ENCODE measurements at regions not wholly inside any gene's neighbourhood (a gene's known extent, or its start where the extent isn't known, plus 50 kb on each side); places are given as distances from the start of the nearest gene placed in this dataset.
"Not testable (repeated sequence)": the region's sequence is repeated elsewhere in the genome, so short reads cannot be mapped to it uniquely, and the experiment has no call there.

- DNase-seq (ENCODE audit: low spot score), result no peak
These were observed 116.7 kb downstream of the SOX4 start for GRCh38 chr6:21710216-21710615.

DNA sequence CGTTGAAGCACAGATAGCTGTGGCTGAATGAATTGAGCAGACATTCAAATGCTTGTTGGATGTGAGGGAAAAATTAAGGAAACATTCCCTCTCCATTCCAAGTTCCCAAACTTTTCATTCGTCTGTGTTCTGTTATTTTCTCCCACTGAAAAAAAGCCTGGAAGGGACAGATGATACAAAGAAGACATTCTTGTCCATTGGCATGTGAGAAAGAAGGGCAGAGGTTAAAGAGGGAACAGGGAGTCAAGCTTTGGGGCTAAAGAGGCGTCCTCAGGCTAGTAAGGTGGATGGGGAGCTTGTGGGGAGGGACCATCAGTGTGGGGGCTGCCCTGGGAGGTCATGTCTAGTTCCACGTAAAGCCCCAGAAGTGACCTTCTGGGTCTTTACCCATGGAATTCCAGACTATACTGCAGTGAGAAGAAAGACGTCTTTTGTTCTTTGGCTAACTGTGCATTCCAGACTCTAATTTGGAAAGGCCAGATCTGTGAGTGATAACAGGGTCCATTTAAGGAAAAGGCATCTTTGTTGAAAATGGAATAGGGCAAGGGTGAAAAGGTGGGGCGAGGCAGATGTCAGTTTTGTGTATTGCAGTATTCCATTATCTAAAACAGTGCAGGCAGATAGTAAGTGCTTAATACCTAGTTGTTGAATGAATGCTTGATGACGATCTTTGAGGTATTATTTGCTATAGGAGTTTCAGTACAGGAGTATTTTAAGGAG is 117.5 kb downstream of the SOX4 start:
- DNase-seq (ENCODE audit: low spot score), result no peak

DNA sequence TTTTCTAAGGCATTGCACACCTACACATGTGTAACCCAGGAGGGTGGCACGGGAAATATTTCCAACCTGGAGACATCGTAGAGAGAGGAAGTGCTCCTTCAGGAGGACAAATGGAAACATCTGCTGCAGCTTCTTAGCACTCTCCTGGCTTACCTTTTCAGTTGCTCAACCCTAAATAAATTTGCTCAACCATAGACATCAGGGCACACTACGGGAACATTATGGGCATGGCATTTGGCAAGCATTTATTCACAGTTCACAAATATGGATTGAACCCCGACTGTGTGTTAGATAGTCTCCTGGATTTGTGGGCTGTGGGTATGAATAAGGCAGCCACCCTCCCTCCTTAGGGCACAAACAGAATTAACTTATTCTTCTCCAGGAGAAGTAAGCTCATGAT is 118.7 kb downstream of the SOX4 start:
- no peak for DNase-seq (ENCODE audit: low spot score)

GRCh38 chr6:21713481-21713880 is 119.9 kb downstream of the SOX4 start:
- DNase-seq (ENCODE audit: low spot score), result no peak

DNA sequence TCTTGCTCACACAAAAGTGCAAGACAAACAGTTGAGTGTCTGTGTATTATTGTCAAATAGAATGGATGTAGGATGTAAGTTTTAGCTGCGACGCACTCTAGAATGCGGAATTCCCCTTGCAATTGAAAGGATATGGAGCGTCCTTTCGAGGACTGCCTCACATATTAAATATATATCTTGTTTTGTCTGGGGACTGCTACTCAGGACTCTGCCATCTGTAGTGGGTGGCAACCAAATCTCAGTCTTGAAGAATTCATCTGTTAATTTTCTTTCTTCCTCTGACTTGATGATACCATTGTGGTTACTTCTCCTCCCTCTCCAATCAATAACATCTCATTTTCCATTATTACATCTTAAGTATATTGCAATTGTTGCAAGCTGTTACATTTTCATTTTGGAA is 121.6 kb downstream of the SOX4 start:
- DNase-seq (ENCODE audit: low spot score), result no peak

GRCh38 chr6:21722510-21722909 is 129.0 kb downstream of the SOX4 start:
- no peak for DNase-seq (ENCODE audit: low spot score)

DNA sequence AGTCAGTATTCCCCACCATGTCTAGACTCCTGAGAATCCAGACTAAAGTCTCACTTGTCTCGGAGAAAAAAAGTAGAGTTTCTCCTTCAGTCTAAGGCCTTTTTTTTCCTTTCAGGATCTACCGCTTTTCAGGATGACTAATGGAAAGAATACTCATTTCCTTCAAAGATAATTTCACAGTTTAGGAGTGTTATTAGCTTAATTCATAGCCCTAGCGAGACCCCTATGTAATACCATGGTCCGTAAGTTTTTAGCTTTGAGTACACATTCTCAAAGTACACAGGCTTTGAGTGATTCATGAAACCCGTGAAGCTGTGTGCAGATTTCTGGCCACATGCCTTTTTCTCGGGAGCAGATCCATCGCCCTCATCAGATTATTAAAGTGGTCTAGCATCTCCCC is 133.1 kb downstream of the SOX4 start:
- DNase-seq (ENCODE audit: low spot score), result no peak

GRCh38 chr6:21728141-21728540 is 134.6 kb downstream of the SOX4 start:
- no peak for DNase-seq (ENCODE audit: low spot score)

DNA sequence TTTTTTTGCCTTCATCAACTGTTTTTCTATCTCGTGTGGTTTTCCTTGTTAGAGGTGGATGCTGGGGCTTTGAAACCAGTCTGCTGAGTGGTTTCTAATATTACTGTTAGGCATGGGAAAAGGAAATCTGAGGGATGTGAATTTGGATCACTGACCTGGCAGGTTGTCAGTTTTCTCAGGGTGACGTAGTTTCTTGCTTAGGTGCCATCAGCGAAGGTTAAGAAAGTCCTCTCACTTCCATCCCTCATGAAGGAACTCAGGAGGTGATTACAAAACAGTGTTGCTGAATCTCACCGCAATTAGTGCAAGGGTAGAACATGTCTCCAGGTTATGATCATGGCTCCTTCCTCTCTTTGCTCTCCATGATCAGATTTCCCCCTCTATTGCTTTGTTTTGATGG is 135.9 kb downstream of the SOX4 start:
- DNase-seq (ENCODE audit: low spot score), result no peak

GRCh38 chr6:21730533-21730932 is 137.0 kb downstream of the SOX4 start:
- DNase-seq (ENCODE audit: low spot score), result no peak

- no peak for DNase-seq (ENCODE audit: low spot score)
These were observed 138.0 kb downstream of the SOX4 start for GRCh38 chr6:21731411-21732031.

- not testable (repeated sequence) for DNase-seq (ENCODE audit: low spot score)
These were observed 138.6 kb downstream of the SOX4 start for GRCh38 chr6:21732032-21732730.

- no peak for DNase-seq (ENCODE audit: low spot score)
These were observed 139.2 kb downstream of the SOX4 start for GRCh38 chr6:21732731-21733130.

DNA sequence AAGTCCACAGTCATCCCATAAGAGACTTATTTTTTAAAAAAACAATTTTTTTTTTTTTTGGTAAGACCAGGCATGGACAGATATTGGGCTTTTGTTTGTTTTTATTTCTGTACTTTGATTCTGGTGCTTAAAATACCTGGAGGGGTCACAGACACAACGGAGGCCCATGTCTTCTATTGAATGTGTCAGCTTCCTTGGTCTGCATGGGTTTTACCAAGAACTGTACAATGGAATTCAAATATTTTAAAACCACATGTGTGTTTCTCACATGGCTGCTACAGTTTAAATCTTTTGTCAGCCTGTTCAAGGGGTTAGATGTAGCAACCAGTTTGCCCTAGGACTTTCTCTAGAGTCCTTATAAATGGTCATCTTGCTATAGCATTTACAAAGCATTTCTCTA is 139.8 kb downstream of the SOX4 start:
- no peak for DNase-seq (ENCODE audit: low spot score)

DNA sequence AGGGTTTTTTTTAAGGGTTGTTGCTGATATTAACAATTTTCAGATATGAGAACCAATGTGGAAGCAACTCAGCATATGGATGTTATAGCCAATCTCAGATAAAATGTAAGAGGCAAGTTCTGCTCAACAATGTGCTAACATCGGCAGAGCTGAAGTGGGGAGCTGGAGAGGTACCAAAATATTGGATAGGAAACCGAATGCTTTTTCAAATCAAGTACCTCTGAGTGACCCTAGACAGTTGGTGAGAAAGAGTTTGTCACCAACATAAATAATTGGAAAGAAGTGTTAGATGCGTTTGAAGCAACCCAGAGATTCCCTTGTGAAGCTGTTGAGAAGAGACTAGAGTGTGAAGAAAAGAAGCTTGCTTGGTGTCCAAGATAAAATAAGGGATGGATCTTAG is 140.7 kb downstream of the SOX4 start:
- DNase-seq (ENCODE audit: low spot score), result no peak

- no peak for DNase-seq (ENCODE audit: low spot score)
These were observed 144.9 kb downstream of the SOX4 start for GRCh38 chr6:21738180-21739094.

GRCh38 chr6:21739241-21739640 is 145.7 kb downstream of the SOX4 start:
- no peak for DNase-seq (ENCODE audit: low spot score)

- no peak for DNase-seq (ENCODE audit: low spot score)
These were observed 146.3 kb downstream of the SOX4 start for GRCh38 chr6:21739838-21740237.

GRCh38 chr6:21740376-21741124 is 147.0 kb downstream of the SOX4 start:
- no peak for DNase-seq (ENCODE audit: low spot score)

- DNase-seq (ENCODE audit: low spot score), result no peak
These were observed 147.9 kb downstream of the SOX4 start for GRCh38 chr6:21741221-21742109.

All from iPS-NIHi11 (cell line).